ENCODE measurements at regions not wholly inside any gene's neighbourhood (a gene's known extent, or its start where the extent isn't known, plus 50 kb on each side); places are given as distances from the start of the nearest gene placed in this dataset.
A peak's percentile ranks its signal among the peaks of the same experiment; 100 is the strongest.

GRCh38 chr6:164039954-164040375 is 625.4 kb downstream of the QKI start:
- peak; percentile 8 for DNase-seq (ENCODE audit: low spot score)

DNA sequence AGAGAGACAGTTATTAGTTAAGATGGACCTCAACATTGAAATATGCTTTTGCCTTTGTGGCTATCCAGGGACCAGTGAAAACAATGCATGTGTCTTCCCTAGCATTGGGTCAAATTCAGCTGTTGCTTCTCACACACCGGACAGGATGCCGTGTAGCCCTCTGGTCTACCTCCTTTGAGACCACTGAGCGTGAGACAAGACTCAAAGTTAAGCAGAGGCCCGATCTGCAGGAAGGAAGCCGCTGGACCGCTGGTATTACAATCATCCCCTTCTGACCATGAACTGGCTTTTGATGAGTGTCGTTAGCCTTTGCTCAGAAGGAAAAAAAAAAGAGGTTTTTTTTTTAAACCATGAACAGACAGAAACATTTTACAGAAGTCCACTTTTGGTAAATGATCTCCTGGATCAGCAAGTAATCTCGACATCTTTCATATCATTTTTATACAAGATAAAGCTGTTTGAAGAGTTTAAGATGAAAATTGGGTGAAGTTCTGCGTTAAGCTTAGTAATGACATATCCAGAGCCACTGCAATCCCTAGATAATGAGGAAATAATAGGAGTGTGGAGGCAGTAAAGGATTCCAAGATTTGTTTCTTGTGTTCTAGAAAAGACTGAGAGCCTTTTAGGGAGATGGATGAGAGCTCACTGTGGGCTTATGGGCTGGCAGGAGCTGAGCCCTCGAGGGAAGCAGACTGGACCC is 622.8 kb downstream of the QKI start:
- peak; percentile 82 for DNase-seq (ENCODE audit: low spot score)

DNA sequence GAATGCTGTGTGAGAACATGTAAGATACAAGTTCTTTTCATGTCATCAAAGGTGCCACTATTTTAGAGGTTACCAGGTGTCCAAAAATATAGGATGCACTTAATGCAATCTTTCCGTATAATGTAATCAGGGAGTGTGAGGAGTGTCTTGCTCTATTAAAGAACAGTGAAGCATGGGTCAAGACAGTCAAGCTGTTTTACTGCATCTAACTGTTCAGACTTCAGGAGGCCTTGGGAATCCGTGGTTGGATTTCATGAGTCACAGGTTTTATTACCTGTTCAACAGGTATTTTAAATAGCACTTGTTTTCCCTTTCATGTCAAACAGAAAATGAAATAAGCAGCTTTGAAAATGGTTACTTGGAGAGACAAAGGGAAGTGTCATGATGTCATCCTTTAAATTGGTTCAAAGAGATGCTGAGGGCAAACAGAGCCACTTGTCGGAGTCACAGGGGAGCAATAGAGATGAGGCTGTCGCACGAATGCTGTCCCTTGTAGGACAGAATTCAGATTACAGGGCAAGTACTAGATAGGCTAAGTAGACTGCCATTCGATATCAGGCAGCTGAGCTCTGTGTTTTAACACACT is 621.5 kb downstream of the QKI start:
- peak; percentile 24 for DNase-seq (ENCODE audit: low spot score)

- peak; percentile 74 for DNase-seq (ENCODE audit: low spot score)
Observed at GRCh38 chr6:164034602-164035140, 620.2 kb downstream of the QKI start.

DNA sequence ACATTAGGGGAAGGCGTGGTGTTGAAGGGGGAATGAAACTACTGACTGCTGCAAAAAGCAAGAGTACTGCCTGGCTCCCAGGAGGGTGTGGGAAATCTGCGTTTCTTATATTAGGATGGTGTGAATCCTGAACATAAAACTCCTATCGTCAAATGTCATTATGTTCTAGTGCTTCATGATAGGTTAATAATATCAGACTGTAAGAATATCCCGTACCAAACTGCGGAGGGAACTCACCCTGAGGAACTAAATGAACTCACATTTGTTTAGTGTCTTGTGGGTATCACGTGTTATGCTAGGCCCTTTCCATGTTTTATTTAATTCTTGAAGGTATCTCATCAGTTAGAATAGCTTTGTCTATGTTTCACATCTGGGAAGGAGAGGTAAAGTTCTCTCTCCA is 610.7 kb downstream of the QKI start:
- no peak for DNase-seq (ENCODE audit: low spot score)

DNA sequence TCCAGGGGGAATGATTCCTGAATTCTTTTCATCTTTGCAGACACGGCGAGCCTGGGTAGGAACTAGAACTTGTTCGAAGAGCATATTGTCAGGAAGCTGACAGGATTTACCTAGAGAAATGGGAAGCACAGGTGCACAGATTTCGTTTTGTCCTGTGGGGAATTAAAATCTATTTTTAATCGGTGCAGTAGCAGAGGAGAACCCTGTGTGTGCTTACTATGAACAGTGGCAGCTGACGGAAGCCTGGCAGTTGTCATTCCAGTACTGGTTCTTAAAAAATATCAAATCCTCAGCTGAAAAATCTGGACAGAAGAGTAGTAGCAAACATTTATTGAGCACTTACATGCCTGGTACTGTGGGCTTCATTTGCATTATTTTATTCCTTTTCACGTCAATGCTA is 609.0 kb downstream of the QKI start:
- no peak for DNase-seq (ENCODE audit: low spot score)

- no peak for DNase-seq (ENCODE audit: low spot score)
Observed at GRCh38 chr6:164022632-164023031, 608.1 kb downstream of the QKI start.

GRCh38 chr6:164021589-164022250 is 607.2 kb downstream of the QKI start:
- DNase-seq (ENCODE audit: low spot score): no peak

DNA sequence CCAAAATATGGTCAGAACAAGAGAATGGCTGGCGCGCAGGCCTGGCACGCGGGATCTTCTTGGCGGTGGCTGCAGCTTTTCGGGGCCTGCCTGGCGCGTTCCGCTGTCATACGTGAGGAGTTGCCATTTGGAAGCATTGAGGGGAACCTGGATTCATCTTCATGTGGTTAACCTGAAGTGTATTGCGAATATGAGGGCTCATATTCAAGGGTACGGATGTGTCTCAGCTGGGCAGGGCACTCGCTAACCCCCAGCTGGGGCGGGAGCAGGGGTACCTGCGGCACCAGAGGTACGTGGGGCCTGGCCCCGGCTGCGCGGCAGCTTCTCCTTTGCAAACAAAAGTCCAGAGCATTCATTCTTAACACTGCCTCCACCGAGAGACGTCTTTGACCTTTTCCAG is 605.6 kb downstream of the QKI start:
- DNase-seq (ENCODE audit: low spot score): no peak

- DNase-seq (ENCODE audit: low spot score): no peak
Observed at GRCh38 chr6:164018133-164018532, 603.6 kb downstream of the QKI start.

GRCh38 chr6:164016056-164016455 is 601.5 kb downstream of the QKI start:
- no peak for DNase-seq (ENCODE audit: low spot score)

- no peak for DNase-seq (ENCODE audit: low spot score)
Observed at GRCh38 chr6:164015088-164015484, 600.6 kb downstream of the QKI start.

GRCh38 chr6:164014346-164015087 is 600.0 kb downstream of the QKI start:
- DNase-seq (ENCODE audit: low spot score): no peak

DNA sequence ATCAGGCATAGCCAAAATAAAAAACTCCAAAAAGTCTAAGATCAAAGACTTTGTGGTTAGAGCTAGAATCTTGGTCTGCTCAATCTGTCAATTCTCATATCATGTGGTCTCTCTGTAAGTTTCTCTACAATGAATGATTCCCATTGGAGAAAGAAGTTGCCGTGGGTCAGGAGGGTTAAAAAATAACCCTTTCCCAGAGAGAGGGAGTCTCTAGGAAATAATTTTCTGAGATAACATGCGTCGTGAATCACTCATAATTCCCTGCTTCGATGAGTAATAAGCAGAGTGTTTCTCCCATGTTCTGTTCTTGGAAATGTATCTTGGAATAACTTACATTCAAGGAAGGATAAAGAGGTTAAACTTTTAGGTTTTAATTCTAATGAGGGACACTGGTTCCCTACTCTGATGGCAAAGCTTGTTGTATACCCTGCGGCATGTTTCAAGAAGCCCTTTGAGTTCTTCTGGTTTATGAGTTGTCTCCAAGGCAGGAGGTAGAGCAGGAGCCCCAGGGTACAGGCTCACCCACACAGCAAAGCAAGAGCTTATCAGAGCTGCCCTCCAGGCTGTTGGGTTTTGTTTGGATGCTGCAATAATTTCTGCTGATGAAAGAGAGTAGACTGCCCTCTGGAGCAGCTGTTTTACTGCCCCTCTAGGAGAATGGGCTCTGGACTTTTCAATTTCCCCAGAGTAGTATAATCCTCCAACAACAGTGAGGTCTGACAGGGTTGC is 599.1 kb downstream of the QKI start:
- peak; percentile 17 for DNase-seq (ENCODE audit: low spot score)

DNA sequence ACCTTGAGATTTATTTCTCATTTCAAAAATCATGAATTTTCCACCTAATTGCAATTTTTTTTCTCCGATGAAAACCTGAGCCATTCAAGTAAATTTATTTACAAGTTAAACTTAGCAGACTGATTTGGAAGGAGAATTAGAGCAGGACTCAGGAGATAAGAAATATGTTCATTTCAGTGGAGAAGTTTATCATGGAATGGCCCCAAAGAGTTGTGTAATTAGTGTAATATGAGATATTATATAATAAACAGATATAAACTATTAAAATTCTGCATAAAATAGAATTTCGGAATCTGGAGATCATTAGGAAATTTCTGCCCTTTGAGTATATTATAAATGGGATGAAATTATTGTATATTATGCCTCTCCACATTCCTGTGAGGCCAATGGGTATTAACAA is 596.8 kb downstream of the QKI start:
- DNase-seq (ENCODE audit: low spot score): no peak

DNA sequence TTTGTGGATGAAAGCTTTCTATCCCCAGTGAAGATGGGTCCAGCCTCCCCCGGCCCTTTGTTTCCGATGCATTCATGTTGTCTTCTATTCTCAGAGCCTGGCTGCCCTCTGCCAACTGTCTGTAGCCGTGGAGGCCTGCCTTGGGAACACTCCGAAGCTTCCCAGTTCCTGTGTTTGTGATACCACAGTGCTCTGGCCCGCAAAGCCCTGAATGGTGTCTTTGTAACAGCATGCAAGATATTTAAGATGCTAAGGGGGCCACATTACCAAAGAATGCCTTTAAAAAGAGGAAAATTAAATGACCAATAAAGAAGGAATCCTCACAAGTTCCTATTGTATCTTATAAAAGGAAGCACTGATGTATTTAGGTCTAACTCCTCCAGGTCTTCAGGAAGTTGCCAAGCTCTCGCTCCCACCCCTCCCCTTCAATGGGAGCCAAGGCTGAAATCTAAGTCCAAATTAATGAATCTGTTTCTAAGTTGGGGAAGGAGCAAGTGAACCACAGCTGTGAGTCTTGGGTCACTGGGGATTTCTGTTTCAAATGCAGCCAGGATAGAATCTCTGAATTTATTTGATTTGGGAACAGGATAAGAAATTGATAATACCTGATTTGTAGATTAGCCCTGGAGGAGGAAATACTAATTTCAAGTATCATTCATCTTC is 596.1 kb downstream of the QKI start:
- no peak for DNase-seq (ENCODE audit: low spot score)

- DNase-seq (ENCODE audit: low spot score): no peak
Observed at GRCh38 chr6:164008902-164009301, 594.4 kb downstream of the QKI start.

- no peak for DNase-seq (ENCODE audit: low spot score)
Observed at GRCh38 chr6:164007881-164008280, 593.4 kb downstream of the QKI start.

DNA sequence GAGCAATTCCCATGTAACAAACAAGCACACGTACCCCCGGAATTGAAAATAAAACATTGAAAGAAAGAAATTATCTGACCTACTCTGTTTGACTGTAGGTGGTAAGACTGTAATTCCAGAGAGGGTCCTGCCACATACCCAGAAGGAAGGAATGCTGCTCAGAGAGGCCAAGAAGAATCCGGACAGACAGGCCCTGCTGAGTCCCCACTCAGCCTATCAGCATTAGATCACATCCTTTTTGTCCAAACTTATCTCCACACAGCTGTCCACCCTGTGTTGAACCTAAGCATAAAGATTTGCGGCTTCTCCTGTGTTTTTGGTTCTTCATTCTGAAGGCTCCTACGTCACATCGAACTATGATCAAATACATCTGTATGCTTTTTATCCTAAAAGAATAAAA is 591.9 kb downstream of the QKI start:
- DNase-seq (ENCODE audit: low spot score): no peak

- no peak for DNase-seq (ENCODE audit: low spot score)
Observed at GRCh38 chr6:164005004-164005711, 590.6 kb downstream of the QKI start.

Measured in umbilical cord (tissue), 1 donor.